Activated CD4-positive, CD25-positive, alpha-beta regulatory T cell (primary cell): ENCODE measurements at regions not wholly inside any gene's neighbourhood (a gene's known extent, or its start where the extent isn't known, plus 50 kb on each side); places are given as distances from the start of the nearest gene placed in this dataset.

ENCODE experiments used
- DNase-seq, 4 experiments: peaks; one replicate each; lab custom pipeline; 2025; lab: John Stamatoyannopoulos, UW

DNA sequence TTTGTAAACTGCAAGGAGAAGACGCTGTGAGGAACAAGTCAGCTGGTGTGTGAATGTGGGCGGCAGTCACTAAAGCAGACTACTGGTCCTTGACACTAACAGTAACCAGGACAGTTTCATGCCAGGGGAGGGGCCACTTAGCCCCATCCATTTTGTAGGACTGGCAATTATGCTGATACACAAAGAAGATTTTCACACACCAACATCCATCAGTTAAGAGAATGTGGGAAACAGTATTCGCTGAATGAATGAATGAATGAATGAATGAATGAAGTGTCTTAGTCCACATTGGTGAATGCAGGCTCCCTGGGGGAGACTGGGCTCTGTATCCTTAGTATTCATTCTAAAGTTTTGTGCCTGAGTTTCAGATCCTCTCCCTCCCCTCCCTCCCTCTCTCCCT lies 590.4 kb downstream of the BRD1 start:
- DNase-seq: no peak

- no peak for DNase-seq
These were observed 591.1 kb downstream of the BRD1 start for GRCh38 chr22:49236541-49237075.

DNA sequence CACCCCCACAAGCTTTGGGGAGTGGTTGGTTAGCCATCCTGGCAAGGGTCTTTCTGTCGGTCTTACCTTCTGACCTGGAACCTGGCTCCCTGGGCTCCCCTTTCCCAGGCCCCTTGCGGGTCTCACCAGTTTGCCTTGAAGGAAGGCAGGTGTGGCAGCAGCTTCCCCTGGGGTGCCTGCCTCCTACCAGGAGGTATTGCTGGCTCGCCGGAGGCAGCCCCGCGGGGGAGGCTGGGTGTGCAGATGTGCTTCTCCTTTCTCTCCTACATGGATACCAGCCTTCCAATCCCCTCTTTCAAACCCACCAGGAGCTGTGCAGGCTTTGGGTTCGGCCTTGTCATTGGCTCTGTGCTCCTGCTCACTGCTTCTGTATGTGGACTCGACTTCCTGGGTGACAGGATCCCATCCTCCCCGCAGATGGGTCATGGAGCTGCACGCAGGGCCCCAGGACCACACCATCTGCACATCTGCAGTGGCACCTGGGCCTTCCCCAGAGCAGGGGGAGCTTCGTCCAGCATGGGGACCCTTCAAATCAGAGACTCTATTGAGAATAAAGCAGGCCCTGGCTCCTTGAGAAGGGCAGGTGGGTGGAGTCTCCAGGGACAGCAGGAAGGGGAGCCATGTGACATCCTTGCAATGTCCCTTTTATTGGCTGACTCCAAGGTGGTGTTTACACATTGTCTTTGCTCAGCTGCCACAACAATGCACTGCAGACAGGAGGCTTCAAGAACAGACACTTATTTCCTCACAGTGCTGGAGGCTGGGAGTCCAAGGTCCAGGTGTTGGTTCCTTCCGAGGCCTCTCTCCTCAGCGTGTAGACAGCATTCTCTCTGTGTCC lies 592.0 kb downstream of the BRD1 start:
- DNase-seq: no peak

DNA sequence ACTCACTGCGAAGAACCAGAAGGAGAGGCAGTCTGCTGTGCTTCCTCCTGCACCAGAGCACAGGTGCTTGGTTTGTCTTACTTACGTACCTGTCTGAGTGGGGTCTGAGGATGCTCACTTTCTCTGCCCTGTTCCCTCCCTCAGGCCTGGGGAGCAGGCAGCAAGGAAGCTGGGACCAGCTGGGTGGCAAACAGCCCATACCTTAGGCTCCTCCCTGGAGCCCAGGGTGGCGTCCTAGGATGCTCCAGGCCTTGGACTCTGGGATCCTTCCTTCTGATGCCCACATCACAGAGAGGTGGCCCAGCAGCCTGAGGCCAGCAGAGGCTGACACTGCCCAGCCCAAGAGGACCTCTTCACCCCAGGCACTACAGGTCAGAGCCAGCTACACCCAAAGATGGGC lies 593.2 kb downstream of the BRD1 start:
- no peak for DNase-seq

DNA sequence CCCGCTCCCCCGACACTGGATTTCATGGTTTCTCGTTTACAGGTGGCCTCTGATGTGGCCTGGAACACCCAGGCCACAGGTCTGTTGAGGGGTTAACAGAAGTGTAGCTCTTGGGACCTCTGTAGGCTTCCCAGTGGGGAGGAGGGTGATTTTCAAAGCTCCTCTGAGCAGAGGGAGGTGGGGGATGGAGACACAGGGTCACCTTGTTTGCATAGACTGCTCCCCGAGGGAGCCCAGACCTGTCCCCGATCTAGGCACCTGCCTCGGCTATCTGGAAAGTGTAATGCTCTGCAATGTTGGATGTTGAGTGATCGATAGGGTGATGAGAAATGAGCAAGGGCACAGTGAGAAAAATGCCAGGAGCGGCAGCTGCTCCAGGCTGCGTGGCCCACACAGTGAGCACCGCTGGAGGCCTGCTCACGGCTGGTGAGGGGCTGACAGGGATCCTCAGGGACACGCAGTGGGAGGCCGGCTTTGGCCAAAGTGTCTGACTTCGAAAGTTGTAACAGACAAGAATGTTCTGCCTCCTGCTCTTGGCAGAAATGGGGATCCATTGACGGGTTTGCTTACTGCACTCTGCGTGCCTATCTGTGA lies 594.1 kb downstream of the BRD1 start:
- no peak for DNase-seq

DNA sequence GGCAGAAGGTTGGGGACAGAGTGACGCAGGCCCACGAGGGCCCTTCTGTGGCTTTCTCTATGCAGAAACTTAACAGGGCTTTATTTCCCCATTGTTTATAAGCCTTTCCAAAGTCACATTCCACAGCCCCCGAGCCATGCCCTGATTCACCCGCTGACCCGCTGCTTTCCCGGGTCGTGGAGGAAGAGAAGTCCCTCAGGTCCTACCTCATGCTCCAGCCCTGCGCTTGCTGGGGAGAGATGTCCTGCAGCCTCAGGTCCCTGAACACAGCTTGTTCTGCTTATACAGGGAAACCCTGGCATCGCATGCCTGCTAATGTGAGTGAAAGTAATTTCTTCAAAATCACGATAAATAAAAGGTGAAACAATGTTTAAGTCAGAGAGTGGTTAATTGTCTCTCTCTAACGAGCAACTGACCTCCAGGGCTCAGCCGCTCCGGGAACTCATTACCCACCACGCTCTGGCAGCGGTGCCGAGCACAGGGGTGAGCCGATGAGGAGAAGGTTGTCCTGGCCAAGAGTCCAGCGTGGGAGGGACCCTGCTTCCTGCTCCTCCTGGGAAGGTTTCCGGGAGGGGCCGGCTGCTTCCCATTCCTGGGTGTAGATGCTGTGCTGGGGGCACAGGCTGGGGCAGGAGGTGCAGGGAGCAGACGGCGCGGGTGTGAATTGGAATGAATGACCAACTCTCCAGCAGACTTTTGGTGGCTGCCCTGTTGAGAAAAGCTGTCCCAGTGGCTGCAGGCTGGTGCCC lies 595.2 kb downstream of the BRD1 start:
- DNase-seq: no peak

DNA sequence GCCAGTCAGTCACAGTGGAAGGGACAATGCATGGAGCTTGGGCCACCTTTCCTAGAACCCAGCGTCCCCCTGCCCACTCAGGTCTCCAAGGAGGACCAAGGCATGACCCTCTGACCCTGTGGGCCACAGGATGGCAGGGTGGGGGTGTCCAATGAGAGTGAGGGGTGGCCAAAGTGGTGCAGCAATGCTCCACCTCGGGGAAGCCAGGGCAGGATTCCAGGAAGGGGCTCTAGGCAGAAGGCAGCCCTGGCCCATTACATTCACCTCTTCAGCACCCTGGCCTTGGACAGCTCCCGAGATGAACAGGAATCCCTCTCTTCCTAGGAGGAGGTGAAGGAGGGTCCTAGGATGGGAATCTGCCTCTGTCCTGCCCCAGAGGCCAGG lies 597.5 kb downstream of the BRD1 start:
- no peak for DNase-seq

- no peak for DNase-seq
These were observed 598.0 kb downstream of the BRD1 start for GRCh38 chr22:49229483-49230193.

- DNase-seq: no peak
These were observed 599.1 kb downstream of the BRD1 start for GRCh38 chr22:49228431-49229037.

DNA sequence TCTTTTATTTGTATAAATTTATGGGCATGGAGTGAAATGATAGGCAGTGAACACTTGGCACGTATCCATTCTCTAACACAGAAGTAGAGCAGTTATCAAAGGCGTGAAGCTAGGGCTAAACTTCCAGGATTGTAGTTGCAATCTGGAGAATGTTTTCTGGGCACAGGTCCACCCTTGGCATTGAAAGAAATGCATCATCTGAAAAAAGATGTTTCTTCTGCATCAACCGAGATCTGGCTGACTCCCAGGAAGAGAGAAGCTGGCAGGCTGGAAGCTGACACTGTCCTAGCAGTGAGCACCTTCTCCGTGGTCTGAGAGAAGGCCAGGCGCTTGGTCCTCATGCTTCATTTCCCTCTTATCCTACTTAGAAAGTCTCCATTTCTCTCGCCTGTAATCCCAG lies 600.0 kb downstream of the BRD1 start:
- DNase-seq: no peak

DNA sequence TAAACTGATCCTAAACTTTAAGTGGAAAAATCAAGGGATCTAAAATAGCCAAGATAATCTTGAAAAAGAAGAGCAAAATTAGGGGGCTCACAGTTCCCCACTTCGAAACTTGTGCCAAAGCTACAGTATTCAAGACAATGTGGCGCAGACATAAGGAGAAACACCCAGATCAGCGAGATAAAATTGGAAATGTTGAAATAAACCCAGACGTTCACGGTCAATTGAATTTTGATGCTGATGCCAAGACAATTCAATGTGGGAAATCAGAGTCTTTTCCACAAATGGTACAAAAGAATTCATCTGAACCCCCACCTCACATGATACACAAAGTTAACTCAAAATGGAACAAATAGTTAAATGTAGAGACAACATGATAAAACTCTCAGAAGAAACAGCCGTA lies 601.6 kb downstream of the BRD1 start:
- DNase-seq: no peak

GRCh38 chr22:49224243-49224642 lies 603.4 kb downstream of the BRD1 start:
- DNase-seq: no peak

DNA sequence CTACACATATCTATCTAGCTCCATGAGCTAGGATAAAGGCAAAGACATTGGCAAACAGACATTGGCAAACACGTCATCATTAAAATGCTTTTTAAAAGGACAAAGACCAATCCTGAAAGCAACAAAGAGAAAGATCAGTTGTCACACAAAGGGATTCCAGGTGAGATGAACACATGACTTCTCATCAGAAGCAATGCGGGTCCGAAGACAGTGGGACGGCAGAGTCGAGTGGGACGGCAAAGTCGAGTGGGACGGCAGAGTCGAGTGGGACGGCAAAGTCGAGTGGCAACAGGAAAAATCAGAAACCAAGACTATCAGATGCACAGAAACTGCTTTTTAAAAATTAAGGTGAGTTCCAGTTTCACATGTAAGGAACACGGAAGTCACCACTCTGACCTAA lies 609.5 kb downstream of the BRD1 start:
- DNase-seq: no peak

- no peak for DNase-seq
These were observed 611.1 kb downstream of the BRD1 start for GRCh38 chr22:49216579-49216978.

- DNase-seq: no peak
These were observed 611.8 kb downstream of the BRD1 start for GRCh38 chr22:49215840-49216239.

GRCh38 chr22:49214976-49215375 lies 612.7 kb downstream of the BRD1 start:
- no peak for DNase-seq

DNA sequence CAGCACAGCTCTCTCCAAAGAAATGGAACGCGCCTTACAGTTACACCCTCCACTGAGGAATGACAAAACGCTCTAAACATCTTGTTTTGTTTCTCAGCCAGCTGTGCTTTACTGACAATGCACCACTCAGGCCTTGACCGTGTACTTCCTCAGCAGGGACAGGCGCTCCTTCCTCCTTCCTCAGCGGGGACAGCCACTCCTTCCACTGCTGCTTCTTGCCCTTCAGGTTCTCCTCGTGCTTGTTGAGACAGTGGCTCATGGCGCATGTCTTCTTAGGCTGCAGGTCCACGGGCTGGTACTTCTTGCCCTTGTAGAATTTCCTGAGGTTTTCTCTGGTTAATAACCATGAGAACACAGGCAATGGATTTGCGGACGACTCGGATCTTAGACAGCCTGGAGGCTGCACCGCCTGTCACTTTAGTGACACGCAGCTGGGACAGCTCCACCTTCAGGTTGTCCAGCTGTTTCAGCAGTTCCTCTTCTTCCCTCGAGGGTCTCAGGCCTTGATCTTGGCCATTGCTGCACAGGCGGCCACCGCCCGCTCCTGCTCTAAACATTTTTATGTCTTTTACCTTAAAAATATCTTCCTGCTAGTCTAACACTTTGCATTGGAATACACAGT lies 613.8 kb downstream of the BRD1 start:
- DNase-seq: no peak

DNA sequence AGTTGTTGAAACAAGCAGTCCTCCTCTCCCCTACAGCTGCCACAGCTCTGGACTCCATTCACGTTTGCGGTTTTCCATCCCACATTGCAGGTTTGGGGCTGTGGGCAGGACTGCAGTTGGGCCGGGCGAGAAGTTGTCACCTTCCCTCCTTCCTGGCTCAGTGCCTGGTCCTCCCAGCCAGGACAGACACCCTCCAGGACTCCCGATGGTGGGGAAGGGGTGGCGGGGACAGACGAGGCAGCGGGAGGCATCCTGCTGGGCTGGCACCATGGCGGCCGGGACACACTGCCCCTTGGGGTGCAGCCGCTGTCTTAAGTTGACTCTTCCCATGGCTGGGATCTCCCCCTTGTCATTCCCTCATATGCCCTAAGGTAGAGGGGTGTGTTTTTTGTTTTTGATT lies 615.2 kb downstream of the BRD1 start:
- DNase-seq: no peak

- DNase-seq: no peak
These were observed 615.7 kb downstream of the BRD1 start for GRCh38 chr22:49212002-49212401.

DNA sequence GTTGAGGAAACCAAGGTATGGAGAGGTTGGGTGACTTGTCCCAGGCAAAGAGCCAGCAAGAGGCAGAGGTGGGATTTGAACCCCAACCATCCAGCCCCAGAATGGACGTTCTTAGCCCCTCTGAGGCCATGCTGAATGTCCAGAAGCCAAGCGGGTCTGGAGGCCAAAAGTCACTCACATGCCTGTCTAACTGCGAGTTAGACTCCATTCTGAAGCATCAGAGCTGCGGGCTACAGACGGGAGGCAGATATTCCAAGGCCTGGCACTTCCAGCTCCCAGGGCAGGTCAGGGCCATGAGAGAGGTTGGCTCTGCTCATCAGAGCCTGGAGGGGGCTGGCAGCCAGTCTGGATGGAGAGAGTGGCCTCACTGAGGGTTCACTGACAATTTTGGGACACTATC lies 616.5 kb downstream of the BRD1 start:
- no peak for DNase-seq

DNA sequence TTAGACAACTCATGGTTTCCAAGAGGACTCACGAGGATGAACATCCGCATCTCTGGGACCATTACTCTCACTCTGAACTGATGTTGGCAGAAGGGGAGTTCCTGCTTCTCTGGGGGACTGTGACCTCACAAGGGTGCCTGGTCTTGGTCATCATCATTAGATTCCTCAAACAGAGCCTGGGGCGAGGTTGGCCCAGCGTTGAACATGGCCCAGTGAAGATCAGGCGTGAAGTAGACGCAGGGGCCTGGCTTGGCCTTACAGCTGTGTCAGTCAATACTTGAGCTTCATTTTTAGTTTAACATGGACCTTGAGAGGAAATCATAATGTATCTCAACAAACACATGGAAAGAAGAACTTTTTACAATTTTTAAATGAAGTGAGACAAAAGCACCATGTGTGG lies 617.1 kb downstream of the BRD1 start:
- no peak for DNase-seq
